GM18520 (cell line): ENCODE measurements at regions not wholly inside any gene's neighbourhood (a gene's known extent, or its start where the extent isn't known, plus 50 kb on each side); places are given as distances from the start of the nearest gene placed in this dataset.

Experiments
- ATAC-seq: cut with Tn5 transposase; IDR thresholded peaks from one replicate; pipeline ENCODE4 v1.9.1; 2021; ENCODE audit not compliant: unreplicated experiment

GRCh38 chr4:54992266-54992665 lies 133.1 kb downstream of the KDR start:
- no peak for ATAC-seq

DNA sequence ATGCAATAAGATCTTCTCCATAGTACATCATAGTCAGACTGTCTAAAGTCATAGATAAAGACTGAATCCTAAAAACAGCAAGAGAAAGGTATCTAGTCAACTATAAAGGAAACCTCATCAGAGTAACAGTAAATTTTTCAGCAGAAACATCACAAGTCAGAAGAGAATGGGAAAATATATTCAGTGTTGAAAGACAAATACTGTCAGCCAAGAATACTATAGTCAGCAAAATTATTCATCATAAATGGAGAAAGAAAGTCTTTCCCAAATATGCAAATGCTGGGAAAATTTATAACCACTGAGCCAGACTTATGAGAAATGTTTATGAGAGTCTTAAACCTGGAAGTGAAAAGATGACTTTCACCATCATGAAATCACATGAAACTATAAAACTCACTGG lies 136.7 kb downstream of the KDR start:
- no peak for ATAC-seq

- ATAC-seq: no peak
Observed at GRCh38 chr4:54986095-54986846, 139.1 kb downstream of the KDR start.

DNA sequence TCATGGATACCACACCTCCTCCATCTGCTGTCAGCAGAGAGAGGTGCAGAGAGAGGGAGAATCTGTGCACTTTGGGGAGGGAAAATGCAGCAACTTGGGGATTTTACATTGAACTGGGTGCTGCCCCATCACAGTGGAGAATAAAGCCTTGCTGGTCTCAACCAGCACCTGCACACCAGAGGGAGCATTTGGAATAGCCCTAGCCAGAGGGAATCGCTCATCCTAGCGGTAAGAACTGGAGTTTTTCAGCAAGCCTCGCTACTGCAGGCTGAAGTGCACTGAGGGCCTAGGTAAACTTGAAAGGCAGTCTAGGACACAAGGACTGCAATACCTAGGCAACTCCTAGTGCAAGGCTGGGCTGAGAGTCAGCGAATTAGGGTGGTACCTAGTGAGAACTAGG lies 148.7 kb downstream of the KDR start:
- no peak for ATAC-seq

- ATAC-seq: no peak
Observed at GRCh38 chr4:54976031-54976430, 149.4 kb downstream of the KDR start.

GRCh38 chr4:54973784-54974183 lies 151.6 kb downstream of the KDR start:
- ATAC-seq: no peak

DNA sequence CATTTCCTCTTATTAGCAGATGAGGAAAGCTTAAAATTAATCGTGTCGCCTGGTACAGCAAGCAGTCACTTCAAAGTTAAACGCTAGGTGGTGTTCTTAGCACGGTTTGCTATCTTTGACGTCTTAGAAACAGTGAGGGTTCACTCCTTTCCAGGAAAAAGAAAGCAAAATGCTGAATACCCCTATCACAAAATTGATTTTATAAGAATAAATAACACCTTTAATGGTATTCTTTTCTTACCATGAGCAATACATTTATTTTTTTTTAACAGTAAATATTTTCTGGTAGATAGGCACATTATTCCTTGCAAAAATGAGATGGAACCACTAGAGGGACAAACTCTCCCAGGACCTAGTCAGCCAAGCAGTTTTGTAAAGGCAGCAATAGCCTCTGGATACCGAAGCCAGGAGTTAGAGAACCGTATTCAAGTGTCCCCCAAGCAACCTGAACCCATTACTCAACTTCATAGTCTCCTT lies 153.9 kb downstream of the KDR start:
- no peak for ATAC-seq

GRCh38 chr4:54967289-54967688 lies 158.1 kb downstream of the KDR start:
- ATAC-seq: no peak

DNA sequence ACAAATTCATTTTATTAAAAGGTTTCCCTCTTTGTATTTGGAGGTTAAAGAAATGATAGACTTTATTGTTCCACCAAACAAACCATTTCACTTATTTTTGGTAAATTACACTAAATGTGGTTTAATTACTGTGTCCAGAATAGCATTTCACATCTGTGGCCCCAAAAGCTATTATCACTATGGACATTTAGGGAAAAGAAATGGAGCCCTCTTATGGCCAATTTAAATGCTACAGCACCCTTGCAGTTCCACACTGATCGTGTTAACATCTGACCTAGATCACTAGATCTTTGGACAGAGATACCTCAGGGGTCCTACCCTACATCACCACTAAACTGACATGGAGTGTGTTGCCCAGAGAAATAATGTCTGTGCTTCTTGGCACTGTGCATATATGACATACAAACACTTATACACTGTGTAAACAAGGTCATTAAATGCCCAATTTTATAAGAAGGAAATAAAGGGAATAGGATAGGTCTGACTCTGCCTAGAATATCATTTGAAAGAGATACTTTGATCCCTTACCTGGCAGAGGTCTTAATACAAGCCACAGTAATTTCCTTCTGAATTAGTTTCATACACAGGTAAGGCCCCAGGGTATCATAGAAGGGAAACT lies 163.9 kb downstream of the KDR start:
- no peak for ATAC-seq

DNA sequence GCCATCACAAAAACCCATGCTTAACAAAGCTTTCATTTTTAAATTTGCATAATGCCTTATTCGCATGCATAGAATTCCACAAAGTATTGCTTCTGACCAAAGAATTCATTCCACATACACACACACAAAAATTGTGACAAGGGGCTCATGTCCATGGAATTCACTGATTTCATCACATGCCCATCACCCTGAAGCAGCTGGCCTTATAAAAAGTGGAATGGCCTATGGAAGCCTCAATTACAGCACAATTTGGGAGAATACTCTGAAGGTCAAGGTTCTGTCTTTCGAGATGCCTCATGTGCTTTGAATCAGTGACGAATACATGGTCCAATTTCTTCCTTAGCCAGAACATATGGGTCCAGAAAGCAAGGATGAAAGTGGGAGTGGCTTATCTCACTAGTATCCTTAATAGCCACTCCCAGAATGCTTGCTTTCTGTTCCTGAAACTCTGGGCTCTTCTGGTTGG lies 165.7 kb downstream of the KDR start:
- no peak for ATAC-seq

DNA sequence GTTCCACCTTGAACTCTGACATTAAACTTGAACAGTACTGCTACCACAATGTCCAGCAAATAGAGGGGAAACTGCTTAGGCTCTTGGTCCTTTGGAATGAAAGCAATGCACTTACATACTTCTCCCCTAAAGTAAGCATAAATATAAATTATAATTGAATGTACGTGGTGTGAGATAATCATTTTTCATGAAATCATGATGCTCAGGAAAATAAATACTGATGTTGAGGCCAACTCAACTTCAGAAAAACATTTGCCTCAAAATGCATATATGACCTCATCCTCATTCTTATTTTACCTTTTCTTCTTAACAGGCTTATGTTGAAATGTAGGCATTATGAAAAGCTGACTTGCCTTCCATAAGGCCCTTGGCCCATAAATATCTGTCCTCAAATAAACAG lies 166.3 kb downstream of the KDR start:
- no peak for ATAC-seq

- ATAC-seq: no peak
Observed at GRCh38 chr4:54958236-54958635, 167.2 kb downstream of the KDR start.

GRCh38 chr4:54954656-54955388 lies 170.6 kb downstream of the KDR start:
- ATAC-seq: no peak

DNA sequence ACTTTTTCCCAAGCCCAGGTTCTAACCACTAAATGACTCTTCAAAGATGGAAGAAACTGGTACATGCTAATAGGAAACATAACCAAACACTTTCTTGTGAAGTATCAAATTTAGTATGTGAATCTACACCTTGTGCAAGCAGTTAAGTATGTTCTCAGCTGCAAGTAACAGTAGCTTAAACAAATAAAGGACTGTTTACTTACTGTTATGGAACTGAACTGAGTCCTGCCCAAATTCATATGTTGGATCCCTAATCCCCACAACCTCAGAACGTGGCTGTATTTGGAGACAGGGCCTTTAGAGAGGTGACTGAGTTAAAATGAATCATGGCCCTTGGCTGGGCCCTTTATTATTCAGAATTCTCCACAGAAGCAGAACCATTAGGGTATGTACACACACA lies 178.7 kb downstream of the KDR start:
- no peak for ATAC-seq

DNA sequence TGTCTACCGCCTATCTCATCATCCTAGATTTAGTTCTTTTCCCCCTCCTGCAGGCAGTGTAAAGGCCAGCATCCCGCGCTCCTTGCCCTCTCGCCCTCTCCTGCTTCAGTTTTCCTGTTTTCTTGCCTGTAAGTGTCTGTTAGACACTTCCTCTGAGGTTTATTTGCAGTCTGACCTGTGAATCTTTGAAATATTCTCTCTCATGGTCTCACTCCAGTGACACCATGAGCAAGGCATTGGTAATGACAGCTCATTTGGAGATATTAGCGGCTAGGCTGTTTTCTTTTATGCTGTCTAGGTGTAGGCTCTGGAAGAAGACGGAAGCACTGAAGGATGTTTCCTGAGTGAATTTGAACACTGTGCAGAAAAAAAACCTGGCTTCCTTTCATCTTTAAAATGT lies 179.6 kb downstream of the KDR start:
- ATAC-seq: no peak

GRCh38 chr4:54942721-54943120 lies 182.7 kb downstream of the KDR start:
- peak; percentile 50 for ATAC-seq

GRCh38 chr4:54941994-54942552 lies 183.3 kb downstream of the KDR start:
- ATAC-seq: no peak

DNA sequence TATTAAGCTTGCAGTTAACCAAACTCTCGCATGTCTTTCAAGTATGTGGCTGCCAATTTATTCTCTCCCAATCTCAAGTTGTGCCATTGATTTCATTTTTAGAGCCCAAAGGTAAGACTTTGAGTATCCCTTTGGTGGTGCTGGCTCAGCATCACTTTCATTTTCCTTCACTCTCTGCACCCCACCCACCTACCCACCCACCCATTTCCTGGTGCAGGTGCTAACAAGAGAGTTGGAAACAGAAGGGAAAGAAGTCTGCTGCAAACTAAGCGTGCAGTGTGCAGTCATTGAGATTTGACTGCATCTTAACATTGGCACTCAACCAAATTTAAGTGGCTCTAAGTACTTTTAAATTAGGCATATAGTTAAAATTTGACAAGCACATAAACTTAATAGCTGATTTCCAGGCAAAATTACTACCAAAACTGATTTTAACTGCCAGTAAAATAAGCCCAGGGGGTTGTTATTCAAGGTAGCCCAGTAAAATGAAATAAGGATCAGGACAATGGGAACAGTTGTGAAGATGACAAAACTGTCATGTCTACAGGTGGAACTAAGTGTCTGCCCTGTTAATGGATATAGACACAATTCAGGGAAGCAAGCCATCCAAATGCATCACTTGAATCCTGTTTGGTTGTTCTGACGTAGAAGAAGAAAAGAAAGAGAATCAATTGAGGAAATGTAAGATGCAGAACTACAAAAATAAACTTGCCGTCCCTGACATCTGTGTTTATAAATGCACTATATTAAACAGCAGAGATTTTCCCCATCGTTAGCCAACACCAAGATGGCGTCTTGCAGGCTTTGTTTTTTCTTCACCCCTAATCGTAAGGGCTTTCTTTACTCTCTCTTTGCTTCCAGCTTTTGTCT lies 184.2 kb downstream of the KDR start:
- no peak for ATAC-seq

DNA sequence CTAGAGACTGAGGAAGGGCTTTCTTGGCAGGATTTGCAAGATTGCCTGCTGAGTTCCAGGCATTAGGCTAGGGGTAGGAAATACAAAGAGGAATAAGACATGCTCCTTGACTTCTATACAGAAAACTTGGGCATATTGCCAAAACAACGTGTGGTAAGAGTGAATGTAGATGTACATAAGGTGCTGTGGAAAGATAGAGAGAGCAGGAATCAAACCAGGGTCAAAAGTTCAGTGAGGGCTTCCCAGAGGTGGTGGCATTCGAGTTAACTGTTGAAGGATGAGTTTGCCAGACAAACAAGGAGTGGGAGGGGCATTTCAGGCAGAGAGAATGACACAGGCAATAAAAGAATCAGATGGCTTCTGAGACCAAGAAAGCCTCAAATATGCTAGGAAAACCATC lies 187.9 kb downstream of the KDR start:
- ATAC-seq: no peak

DNA sequence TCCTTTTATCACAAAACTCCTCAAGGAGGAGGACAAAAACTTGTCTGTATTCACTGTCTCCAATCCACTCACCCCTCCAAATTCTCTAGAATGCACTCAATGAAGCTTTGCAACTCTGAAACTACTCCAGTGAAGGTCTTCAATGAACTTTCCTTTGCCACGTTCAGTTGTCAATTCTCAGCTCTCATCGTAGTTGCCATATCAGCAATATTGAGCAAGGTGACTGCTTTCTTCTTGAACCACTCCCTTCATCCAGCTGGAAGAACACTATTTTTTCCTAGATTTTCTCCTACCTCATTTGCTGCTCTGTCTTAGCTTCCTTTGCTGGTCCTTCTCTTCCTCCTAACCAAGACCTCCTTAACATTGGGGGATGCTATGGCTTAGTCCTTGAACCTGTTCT lies 191.8 kb downstream of the KDR start:
- no peak for ATAC-seq

DNA sequence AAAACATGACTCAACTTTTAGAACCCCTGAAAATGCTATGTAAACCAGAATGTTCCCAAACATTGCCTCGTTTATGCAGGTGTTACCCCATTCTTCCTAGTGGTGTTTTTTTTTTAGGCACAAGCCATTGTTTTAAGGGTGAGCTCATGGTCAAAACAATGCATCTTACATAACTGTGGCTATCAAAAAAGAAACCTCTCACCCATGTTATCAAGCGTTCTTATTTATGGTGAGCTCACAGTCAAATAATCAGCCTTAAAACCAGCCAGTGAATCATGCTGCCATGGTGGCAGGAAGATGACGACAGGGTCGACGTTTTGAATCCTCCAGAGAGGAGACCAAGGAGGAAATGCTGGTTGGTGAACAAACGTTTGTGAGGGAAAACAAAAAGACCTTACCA lies 195.2 kb downstream of the KDR start:
- ATAC-seq: no peak
